Esophagus squamous epithelium (tissue), 5 donors: ENCODE measurements at regions not wholly inside any gene's neighbourhood (a gene's known extent, or its start where the extent isn't known, plus 50 kb on each side); places are given as distances from the start of the nearest gene placed in this dataset.

Experiments
- DNase-seq: peaks from one replicate; lab custom pipeline; 2025; lab: John Stamatoyannopoulos, UW
- H3K27ac ChIP-seq, 4 donors: fragments of 200-600 bp; sonication (generic); one replicate each; pipeline ENCODE4 v1.5.1; 2016 to 2019; ENCODE audit warnings: mild to moderate bottlenecking in 1 of 4
- H3K27me3 ChIP-seq, 4 donors: fragments of 200-600 bp; sonication (generic); 1 replicate in 3 of 4; 2 replicates in 1 of 4; pipeline versions ENCODE4 v1.5.1 to v1.6.0; 2017 to 2021; ENCODE audit warnings: antibody characterized with exemption in 1 of 4
- H3K36me3 ChIP-seq, 3 donors: fragments of 200-600 bp; sonication (generic); one replicate each; pipeline ENCODE4 v1.5.1; 2016 to 2019
- H3K4me1 ChIP-seq, 3 donors: fragments of 200-600 bp; sonication (generic); one replicate each; pipeline ENCODE4 v1.5.1; 2017 to 2019
- H3K4me3 ChIP-seq, 4 donors: fragments of 200-600 bp; sonication (generic); 1 replicate in 3 of 4; 2 replicates in 1 of 4; pipeline ENCODE4 v1.5.1; 2016 to 2019; ENCODE audit warnings: mild to moderate bottlenecking in 2 of 4, moderate library complexity in 1 of 4
- H3K9me3 ChIP-seq, 3 donors: fragments of 200-600 bp; sonication (generic); one replicate each; pipeline ENCODE4 v1.5.1; 2016 to 2019
- POLR2A ChIP-seq, 4 donors: fragments of 450-650 bp; IDR thresholded peaks; one replicate each; pipeline ENCODE4 v1.6.1; 2017; ENCODE audit warnings: antibody characterized with exemption in 4 of 4, mild to moderate bottlenecking in 4 of 4, moderate library complexity in 3 of 4
- WGBS, 2 donors: methylation state at CpG; one replicate each; pipeline ENCODE4 v1.1.5; 2018; 5-methylcytosine and 5-hydroxymethylcytosine counted together
- intact Hi-C: fragments of 100-400 bp; cut with DNase I; formaldehyde crosslinking; loops from one replicate; pipeline ENCODE4 v1.15.0; 2022
- TF ChIP-seq, protein P1 (sequence below), 6 experiments: fragments of 450-650 bp in 4 of 6; fragments of 200-600 bp in 2 of 6; sonication (generic) in 2 of 6; IDR thresholded peaks; one replicate each; pipeline ENCODE4 v1.5.1; 2016 to 2019; ENCODE audit warnings: antibody characterized with exemption in 6 of 6, mild to moderate bottlenecking in 4 of 6, moderate library complexity in 4 of 6
- donor health status: DM: yes; HTN: yes; CAD: no.

- TF ChIP-seq, protein P1, sequence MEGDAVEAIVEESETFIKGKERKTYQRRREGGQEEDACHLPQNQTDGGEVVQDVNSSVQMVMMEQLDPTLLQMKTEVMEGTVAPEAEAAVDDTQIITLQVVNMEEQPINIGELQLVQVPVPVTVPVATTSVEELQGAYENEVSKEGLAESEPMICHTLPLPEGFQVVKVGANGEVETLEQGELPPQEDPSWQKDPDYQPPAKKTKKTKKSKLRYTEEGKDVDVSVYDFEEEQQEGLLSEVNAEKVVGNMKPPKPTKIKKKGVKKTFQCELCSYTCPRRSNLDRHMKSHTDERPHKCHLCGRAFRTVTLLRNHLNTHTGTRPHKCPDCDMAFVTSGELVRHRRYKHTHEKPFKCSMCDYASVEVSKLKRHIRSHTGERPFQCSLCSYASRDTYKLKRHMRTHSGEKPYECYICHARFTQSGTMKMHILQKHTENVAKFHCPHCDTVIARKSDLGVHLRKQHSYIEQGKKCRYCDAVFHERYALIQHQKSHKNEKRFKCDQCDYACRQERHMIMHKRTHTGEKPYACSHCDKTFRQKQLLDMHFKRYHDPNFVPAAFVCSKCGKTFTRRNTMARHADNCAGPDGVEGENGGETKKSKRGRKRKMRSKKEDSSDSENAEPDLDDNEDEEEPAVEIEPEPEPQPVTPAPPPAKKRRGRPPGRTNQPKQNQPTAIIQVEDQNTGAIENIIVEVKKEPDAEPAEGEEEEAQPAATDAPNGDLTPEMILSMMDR (IDR thresholded peaks at IDR 0.05): no peak
- no peak for TF ChIP-seq POLR2A (IDR thresholded peaks at IDR 0.05)
- no peaks in the 10 kb centered on the region for H3K36me3 ChIP-seq
- no peaks in the 10 kb centered on the region for H3K4me1 ChIP-seq
- DNase-seq: no peak
- H3K27ac ChIP-seq: no peak overlapping the region
- peaks cover 0 to 5% (median 0%) of the 10 kb centered on the region in 3 donors for H3K9me3 ChIP-seq
- H3K4me3 ChIP-seq: no peak overlapping the region
- WGBS, 2 donors: 43 to 55% methylated on average over 2 of the region's 2 CpGs
- H3K27me3 ChIP-seq: peaks cover 0 to 32% (median 0%) of the 10 kb centered on the region in 4 donors
- intact Hi-C loops: no loop called here
Observed at GRCh38 chr2:152240559-152241231, 65.1 kb upstream of the STAM2 start.

GRCh38 chr2:152241948-152242729 lies 66.6 kb upstream of the STAM2 start:
- intact Hi-C loops: no loop called here

DNA sequence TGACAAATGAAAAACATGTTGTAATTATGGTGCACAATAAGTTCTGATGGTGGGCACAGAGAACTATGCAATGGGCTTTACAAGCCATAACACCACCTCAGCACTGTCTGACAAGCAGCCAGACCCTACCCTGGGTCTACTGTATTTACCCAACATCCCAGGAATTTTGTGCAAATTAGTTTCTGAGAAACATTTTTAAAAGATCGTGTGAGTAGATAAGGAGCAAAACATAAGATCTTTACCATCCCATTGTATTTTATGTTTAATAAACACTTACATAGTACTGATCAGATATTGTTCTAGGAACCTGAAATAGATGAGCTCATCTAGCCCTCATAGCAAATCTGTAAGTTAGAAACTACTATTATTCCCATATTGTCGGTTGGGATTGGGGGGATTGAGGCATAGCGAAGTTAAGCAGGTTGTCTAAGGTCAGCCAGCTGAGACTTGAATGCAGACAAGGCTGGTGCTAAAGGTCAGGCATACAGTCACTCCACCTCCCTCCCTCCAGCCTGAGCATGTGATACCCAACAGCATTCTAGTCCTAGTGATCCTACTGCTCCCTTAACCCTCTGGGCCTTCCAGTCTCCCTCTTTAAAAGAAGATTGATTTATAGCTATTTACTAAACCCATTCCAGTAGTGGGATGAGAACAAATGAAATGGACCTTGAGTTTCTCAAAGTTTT lies 67.4 kb upstream of the STAM2 start:
- TF ChIP-seq, protein P1 (IDR thresholded peaks at IDR 0.05): no peak
- TF ChIP-seq POLR2A (IDR thresholded peaks at IDR 0.05): no peak
- H3K27me3 ChIP-seq: peaks cover 0 to 48% (median 0%) of the 10 kb centered on the region in 4 donors
- WGBS, 2 donors: 76 to 84% methylated on average over 3 of the region's 3 CpGs
- no peak overlapping the region for H3K4me3 ChIP-seq
- no peak for DNase-seq
- H3K27ac ChIP-seq: no peak overlapping the region
- intact Hi-C loops: no loop called here
- H3K36me3 ChIP-seq: no peaks in the 10 kb centered on the region
- H3K4me1 ChIP-seq: no peaks in the 10 kb centered on the region
- peaks cover 0 to 5% (median 0%) of the 10 kb centered on the region in 3 donors for H3K9me3 ChIP-seq

More at GRCh38 chr2:152241948-152242729, 66.6 kb upstream of the STAM2 start:
- Histone ChIP-seq H3K36me3 (no peaks in the 10 kb centered on the region), H3K27ac (no peak overlapping the region), H3K27me3 (peaks cover 0 to 41% (median 0%) of the 10 kb centered on the region in 4 donors), H3K4me1 (no peaks in the 10 kb centered on the region), H3K9me3 (peaks cover 0 to 5% (median 0%) of the 10 kb centered on the region in 3 donors), H3K4me3 (no peak overlapping the region)
- no peak for TF ChIP-seq POLR2A (IDR thresholded peaks at IDR 0.05)
- TF ChIP-seq, protein P1 (IDR thresholded peaks at IDR 0.05): no peak
- DNase-seq: no peak
- WGBS, 2 donors: 48 to 58% methylated on average over 4 of the region's 4 CpGs

DNA sequence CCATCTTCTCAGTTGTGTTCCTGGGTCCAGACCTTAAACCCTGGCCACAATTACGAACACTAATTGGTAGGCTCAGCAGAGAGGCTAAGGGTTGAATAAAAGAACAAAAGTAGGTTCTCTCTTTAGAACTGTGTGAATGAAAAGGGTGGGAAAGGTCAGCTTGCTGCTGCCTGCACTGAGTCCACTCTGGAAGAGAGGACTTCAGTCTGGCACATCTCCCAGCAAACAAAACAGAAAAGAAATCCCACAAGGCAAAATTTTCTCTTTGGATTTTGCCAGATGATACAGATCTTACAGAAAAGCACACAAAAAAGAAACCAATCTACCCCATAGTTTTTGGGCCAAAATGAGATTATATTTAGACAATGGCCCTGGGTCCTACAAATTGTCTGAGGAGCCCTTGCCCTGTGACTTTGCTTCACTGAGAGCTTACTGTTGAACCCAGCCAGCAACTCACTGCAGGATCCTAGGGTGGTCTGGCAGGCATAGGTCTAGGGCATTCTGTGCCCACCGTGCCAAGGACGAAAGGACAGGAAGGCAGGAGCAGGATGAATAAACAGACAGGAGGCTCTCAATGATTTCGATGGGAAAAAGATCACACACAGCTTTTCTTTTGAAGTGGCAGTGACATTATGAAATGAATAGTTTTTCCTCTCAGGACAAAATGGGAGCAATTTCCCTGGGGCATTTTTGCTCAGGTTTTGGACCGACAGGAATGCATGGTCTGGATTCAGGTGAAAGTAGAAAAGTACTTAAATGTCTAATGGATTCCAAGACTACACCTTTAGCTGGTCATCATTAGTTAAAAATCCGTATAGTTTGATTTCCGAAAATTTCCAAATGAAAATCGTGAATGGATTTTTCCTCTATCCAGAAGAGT lies 68.4 kb upstream of the STAM2 start:
- WGBS, 2 donors: 62 to 79% methylated on average over 8 of the region's 8 CpGs
- intact Hi-C loops: no loop called here
- peaks cover 0 to 55% (median 0%) of the 10 kb centered on the region in 4 donors for H3K27me3 ChIP-seq
- no peaks in the 10 kb centered on the region for H3K4me1 ChIP-seq
- no peak overlapping the region for H3K4me3 ChIP-seq
- H3K27ac ChIP-seq: no peak overlapping the region
- H3K9me3 ChIP-seq: peaks cover 0 to 5% (median 0%) of the 10 kb centered on the region in 3 donors
- TF ChIP-seq, protein P1 (IDR thresholded peaks at IDR 0.05): no peak
- no peak for TF ChIP-seq POLR2A (IDR thresholded peaks at IDR 0.05)
- DNase-seq: no peak
- no peaks in the 10 kb centered on the region for H3K36me3 ChIP-seq
